ENCODE measurements at regions not wholly inside any gene's neighbourhood (a gene's known extent, or its start where the extent isn't known, plus 50 kb on each side); places are given as distances from the start of the nearest gene placed in this dataset.

DNA sequence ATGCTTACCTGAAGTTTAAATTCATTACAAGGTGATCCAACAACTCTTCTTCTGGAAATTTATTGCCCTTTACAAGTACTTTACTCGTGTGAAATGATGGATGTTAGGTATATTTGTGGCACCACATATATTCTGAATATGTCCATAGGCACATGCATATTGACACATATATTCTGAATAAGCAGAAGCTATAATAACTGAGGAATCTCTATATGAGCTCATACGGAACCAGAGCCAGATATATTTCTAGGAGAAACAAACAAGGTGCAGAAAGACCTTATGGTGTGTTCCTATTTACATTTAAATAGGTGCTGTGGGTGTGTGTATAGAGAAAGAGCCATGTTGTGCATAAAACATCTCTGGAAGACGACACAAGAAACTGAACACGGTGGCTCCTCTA lies 456.1 kb upstream of the NPVF start:
- no peak for TF ChIP-seq CTCF (IDR thresholded peaks at IDR 0.05)
- TF ChIP-seq EZH2 (IDR thresholded peaks at IDR 0.05; ENCODE audit: borderline replicate concordance, insufficient read depth, low read depth, low read length, poor library complexity, severe bottlenecking): no peak
